ENCODE measurements at regions not wholly inside any gene's neighbourhood (a gene's known extent, or its start where the extent isn't known, plus 50 kb on each side); places are given as distances from the start of the nearest gene placed in this dataset.

DNA sequence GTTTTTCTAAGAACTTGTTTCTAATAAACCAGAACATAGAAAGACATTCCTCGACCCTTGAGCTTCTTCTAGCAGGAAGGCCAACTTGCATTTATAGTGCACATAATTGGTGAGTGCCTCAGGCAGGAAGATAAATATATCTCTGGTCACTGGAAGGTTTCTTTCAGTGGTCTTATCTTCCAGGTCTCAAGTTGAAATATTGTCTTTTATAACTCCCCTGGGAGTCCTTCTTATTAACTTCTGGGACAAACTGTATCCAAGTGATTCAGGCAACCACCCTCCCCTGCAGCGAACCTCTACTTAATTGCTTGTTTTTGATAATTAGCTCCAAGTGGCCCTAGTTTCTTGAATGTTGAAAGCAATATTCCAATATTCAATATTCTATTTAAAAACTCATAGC is 346.8 kb upstream of the GOLIM4 start:
- TF ChIP-seq, protein P1, sequence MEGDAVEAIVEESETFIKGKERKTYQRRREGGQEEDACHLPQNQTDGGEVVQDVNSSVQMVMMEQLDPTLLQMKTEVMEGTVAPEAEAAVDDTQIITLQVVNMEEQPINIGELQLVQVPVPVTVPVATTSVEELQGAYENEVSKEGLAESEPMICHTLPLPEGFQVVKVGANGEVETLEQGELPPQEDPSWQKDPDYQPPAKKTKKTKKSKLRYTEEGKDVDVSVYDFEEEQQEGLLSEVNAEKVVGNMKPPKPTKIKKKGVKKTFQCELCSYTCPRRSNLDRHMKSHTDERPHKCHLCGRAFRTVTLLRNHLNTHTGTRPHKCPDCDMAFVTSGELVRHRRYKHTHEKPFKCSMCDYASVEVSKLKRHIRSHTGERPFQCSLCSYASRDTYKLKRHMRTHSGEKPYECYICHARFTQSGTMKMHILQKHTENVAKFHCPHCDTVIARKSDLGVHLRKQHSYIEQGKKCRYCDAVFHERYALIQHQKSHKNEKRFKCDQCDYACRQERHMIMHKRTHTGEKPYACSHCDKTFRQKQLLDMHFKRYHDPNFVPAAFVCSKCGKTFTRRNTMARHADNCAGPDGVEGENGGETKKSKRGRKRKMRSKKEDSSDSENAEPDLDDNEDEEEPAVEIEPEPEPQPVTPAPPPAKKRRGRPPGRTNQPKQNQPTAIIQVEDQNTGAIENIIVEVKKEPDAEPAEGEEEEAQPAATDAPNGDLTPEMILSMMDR (IDR thresholded peaks at IDR 0.05; ENCODE audit: insufficient read depth, low read length, poor library complexity, severe bottlenecking), result no peak
- TF ChIP-seq EZH2phosphoT487 (conservative IDR thresholded peaks at IDR 0.05; ENCODE audit: low read length), result no peak
